ENCODE measurements at regions not wholly inside any gene's neighbourhood (a gene's known extent, or its start where the extent isn't known, plus 50 kb on each side); places are given as distances from the start of the nearest gene placed in this dataset.
A peak's percentile ranks its signal among the peaks of the same experiment; 100 is the strongest.

DNA sequence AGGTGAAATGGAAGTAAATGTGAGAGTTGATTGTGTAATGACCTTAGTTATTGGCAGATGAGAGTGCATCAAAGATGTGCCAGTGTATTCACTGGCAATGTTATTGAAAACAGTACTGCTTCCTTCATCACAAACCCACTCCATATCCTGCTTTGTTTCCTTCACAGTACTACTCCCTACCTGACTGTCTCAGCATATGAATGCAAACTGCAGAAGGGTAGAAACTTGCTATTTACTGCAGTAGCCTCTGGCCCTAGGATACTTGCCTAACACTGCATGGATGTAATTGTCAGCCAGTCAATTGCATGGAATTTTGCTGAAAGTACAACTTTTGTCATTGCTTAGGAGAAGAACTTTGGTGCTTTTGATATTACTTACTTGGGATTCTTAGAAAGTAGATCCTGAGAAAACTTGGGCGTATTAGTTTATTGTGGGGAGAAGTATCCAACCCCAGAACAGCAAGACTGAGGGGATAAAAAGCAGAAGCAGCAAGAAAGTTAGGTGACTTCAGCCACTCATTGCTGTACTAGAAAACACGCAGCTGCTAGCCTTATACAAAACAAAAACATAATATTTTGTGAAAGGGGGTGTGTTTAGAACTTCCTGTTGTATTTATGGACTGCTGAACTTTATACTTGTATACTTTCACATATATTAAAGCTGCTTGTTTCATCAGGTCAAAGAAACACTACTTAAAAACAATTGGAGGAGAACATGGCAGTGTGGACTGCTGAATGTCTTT is 219.0 kb downstream of the CCNG2 start:
- ATAC-seq, result no peak

DNA sequence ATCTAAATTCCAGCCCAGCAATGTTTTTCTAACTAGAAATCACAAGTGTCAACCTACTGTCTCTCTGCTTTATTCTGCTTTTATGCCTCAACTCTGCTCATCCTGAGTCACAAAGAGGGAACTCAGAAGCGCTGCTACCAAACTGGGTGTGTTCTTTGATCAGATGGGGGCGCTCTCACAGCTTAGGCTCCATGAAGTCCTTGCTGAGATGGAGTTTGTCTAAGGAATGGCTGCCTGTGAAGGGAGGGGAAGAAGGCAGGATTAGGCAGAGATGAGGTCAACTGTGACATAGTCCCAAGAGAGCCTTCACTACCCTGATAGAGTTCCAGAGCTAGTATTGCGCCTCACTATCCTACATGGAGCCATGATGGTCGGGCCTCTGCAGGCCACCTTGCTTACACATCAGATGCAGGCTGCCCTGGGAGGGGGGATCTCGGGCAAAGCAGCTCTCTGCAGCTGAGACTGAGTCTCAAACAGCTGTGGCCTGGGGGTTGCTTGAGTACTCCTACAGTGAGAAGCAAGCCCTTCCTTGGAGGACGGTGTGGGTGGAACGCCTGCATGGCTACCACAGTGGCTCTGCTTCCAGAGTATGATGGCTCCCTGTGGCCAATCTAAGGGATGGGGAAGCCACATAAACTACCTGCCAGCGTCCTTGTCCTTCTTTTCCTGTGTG is 219.9 kb downstream of the CCNG2 start:
- no peak for ATAC-seq

DNA sequence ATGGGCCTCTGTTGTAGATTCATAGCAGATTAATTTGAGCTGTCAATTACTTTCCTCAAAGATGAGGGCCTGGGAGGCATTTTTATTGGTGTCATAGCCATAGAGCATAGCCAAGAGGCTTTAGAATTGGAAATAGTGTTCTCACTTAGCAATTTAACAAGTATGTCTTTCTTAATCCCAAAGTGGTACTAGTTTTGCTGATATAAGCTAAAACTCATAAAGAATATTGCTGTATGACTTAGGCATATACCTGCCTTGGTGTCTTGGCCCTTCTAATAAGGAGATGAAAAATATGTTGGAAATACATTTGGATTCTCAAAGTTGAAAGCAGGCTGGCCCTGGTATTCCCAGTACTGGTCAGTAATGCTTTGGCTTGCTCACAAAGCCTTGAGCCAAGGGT is 221.5 kb upstream of the CXCL13 start:
- no peak for ATAC-seq

DNA sequence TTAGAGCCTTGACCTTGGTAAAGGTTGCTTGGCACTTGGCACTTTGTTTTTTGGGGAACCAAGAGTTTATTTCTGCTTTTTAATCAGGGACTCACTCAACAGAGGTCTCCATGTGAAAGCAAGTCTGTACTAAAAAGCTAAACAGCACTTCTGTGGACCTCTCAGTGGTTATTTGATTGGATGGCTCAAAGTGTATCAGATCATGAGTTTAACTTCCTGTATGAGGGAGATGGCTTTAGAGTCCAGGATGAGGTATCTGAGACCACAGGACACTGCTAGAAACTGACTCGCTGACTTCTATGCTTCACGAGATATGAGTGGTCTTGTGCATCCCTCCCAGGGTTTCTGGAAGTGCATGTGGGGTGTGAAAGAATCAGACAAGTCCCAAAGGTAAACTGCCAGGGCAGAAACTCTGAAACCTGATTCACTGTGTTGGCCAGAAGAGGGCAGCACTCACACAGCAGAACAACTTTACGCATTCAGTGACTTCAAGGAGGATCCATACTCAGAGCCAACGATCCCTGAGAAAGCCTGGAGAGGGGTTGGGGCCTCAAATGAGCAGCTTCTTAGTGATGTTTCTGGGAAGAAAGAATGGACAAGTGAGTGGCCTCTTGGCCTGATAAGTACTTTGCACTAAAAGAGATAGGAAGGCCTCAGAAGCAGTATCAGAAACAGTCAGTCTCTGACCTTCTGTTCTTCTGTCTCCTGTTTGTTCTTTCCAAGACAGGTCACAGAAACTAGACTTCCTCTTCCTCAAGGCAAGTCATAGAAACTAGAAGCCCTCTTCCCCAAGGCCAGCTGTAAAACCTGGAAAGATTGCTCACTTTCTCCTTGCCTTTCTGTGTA is 220.3 kb upstream of the CXCL13 start:
- no peak for ATAC-seq

DNA sequence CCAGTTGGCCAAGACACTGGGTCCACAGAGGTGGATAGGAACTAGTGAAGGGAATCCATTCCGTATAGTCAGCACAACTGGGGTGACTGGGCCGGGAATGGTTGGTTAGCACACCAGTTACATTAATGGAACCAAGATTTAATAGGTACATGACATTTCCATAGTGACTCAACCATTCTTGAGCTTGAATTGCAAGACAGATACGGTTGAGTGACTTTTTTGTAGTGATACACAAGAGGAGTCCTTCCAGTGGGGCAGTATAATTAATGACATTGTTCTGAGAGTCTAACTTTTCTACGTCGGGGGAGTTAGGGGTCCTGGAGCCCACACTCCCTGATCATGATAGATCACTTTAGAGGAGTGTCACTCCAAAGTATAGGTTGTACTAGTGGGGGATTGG is 211.6 kb upstream of the CXCL13 start:
- ATAC-seq, result no peak

DNA sequence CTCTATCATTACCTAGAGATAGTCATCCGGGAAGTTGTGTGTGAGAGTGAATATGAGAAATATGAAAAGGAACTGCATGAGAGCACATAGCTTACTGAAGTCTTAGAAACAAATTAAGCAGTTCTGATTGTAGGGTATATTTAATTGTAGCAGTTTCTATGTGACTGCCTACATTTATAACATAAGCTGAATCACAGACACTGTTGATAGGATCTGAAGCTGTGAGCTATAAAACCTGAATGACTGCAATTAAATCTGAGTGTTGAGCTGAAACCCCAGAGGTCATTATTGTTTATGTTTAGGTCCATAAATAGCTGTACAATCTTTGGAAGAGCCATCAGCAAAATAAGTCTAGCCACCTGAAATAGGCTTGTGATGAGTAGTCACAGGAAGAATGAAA is 210.1 kb upstream of the CXCL13 start:
- ATAC-seq, result no peak

DNA sequence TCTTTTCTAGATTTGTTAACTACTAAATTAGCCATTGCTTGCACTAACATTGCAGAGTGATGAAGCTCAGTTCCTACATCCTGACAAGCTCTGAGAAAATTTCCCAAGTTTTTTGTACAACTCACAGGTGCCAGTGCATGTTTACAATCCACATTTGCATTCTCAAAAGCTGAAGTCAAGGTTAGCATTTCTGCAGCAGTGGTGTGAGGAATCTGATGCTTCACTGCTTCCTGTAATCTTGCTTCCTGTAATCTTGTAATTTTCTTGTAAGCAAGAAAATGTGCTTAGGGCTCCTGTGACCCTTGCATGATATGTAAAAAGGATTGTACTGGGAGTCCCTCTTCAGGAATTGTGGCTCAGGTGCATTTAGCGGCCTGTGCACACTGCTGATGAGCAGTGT is 207.4 kb upstream of the CXCL13 start:
- no peak for ATAC-seq

DNA sequence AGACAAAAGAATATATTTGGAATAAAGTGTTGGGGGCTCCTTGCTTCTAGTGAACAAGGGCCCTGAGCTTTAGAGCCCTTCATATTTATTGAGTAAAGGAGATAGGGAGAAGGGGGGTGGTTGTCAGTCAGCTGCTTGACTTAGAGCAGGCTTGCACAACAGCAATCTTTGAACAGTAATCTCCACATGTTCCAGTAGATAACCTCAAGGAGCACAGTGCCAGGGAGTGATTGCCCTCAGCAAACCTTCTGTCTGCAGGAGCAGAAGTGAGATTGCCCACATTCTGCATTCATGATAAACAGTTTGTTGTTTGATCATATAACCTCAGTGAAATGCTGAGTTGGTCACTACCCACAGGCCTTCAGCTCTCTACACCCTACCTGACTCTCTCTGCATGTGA is 205.8 kb upstream of the CXCL13 start:
- no peak for ATAC-seq

DNA sequence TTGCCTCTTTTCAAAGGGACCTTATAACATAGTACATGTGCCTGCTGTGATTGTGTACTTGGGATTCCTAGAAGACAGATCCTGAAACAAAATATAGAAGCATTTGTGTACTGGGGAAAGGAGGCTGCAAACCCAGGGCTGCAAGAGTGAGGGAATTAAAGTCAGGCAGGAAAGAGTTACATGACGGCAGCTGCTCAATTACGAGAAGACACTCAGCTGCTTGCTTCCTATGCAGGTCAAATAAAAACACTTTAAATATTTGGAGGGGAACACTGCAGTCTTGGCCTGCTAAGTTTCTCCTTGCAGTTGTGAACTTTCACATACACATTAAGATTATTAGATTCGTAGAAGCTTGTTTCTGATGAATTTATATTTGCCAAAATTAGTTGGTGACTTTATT is 191.9 kb upstream of the CXCL13 start:
- ATAC-seq, result no peak

DNA sequence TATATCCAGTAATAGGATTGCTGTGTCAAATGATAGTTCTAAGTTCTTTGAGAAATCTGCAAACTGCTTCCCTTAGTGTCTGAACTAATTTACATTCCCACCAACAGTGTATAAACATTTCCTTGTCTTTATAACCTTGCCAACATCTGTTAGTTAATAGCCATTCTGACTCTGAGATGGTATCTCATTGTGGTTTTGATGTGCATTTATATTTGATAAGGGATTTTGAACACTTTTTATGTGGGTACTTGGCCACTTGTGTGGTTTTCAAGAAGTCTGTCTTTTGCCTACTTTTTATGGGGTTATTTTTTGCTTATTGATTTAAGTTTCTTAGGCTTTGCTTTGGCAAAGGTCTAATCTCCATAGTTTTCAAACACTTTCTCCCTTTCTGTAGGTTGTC is 189.9 kb upstream of the CXCL13 start:
- no peak for ATAC-seq

DNA sequence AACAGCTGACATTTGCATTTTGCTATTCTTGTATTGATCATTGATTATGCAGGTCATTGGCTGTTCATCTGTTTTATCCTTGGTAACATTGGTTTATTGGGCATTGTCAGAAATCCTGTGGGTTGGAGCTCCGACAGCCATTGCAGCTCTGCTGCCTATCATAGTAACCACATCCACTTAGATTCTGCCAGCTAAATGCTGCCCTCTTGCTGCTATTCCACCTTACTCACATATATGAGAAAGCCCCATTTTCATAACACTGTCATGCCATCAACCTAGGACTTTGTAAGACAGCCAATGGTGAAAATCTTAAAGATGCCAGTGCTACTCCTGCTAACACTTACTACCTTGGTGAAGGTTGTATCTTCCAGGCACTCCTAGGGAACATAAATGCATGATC is 187.3 kb upstream of the CXCL13 start:
- ATAC-seq, result no peak

DNA sequence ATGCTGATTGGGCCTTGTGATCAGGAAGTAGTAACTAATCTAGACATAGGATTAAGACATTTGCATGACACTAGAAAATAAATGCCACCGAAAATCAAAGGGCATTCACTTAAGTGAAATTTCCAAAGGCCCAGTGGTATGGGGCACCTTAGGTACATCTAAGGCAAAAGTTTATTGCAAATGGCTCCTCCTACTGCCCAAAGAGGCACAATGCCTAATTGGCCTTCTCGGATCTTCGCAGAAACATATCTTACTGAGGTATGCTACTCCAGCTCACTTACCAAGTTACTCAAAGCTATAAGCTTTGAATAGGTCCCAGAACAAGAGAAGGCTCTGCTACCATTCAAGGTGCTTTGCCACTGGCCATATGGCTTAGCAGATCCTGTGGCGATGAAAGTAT is 174.8 kb upstream of the CXCL13 start:
- ATAC-seq, result no peak

DNA sequence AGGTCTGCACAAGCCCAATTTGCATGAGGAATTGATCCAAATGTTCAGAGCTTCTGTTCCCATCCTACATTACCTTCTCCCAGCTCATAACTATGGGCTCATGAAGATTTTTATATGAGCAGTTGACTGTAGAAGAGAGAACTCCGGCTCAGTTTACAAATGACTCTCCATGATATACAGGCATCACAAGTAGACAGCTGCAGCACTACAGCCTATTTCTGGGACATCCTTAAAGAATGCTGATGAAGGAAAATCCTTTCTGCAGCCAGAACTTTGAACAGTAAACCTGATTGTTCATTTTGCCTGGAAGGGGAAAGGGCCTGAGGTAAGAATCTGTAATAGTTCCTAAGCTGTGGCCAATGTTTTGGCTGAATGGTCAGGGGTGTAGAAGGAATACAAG is 174.1 kb upstream of the CXCL13 start:
- no peak for ATAC-seq

DNA sequence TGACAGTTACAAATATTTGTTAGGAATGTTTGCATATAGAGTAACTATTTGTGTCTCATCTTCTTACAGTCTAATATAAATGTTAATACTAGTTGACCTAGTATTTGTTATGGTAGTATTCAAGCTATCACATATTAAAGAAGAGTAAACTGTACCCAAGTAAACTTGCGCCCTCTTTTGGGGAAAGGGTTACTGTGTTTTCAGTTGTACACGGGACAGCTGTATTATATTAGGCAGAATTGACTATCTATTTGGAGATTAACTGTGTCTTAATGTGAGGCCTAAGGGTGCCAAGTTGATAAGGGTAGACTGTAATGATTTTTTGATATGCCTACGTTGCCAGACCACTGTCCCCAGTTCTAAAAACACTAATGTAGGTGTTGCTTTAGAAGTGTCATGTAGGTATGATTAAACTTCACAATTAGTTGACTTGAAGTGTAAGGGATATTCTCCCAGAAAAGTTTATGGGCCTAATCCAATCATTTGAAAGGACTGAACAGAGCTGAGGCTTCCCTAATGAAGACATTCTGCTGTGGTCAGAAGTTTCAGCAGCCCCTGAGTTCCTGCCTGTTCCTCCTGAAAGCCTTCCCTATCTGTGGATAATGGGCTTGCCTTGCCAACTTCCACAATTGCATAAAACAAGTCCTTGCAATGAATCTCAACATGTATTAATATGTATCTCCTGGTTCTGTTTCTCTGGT is 172.8 kb upstream of the CXCL13 start:
- ATAC-seq, result no peak

DNA sequence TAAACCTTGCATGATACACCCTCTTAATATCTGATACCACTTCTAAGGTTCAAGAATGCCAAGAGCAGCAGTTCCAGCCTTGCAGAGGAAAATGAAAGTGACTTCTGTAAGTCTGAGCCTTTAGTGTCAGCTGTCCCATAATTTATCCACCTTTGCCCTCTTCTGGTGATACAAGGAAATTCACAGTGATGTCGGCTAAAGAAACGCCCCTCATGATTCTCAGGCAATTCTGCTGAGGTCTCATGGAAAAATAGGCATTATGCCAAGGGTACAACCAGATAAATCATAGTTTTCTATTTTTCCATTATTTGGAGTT is 172.2 kb upstream of the CXCL13 start:
- peak in 1 of 2 donors; percentile 43 for ATAC-seq

DNA sequence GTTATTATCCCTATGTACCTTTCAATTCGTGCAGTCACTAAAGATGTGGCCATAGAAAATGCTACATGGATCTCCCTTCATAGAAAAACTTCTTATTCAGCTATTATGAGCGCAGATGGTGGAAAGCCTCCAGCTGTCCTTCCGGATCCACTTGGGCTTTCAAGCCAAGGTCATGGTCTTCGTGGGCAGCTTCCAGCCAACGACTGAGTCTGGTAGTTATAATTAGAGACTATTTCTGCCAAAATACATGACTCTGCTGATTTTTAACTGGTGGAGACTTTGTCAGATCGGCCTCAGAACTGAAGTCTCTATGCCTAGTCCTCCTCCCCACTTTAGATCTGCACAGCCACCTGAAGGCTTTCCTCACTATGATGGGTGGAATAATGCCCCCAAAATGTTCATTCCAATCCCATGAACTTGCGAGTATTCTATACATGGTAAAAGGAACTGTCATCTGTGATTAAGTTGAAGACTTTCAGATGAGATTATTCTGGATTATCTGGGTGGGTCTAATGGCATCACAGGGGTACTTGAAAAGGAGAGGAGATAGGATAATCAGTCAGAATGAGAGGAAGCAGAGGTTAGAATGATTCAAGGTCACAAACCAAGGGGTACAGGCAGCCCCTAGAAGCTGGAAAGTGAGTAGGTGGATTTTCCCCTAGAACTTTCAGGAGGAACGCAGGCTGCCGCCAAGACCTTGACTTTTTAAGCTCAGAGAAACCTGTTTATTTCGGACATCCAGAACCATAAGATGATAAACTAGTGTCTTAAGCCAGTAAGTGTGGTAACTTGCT is 171.1 kb upstream of the CXCL13 start:
- no peak for ATAC-seq

DNA sequence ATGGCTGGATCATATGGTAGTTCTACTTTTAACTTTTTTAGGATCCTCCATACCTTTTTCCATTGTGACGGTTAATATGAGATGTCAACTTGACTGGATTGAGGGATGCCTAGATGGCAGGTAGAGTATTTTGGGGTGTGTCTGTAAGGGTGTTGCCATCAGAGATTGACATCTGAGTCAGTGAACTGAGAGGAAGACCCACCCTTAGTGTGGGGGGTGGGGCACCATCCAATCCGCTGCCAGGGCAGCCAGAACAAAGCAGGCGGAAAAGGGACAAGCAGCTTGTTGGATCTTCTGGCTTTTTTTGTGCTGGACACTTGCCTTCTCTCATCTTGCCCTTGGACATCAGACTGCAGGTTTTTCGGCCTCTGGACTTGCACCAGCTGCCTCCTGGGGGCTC is 168.5 kb upstream of the CXCL13 start:
- ATAC-seq, result no peak

DNA sequence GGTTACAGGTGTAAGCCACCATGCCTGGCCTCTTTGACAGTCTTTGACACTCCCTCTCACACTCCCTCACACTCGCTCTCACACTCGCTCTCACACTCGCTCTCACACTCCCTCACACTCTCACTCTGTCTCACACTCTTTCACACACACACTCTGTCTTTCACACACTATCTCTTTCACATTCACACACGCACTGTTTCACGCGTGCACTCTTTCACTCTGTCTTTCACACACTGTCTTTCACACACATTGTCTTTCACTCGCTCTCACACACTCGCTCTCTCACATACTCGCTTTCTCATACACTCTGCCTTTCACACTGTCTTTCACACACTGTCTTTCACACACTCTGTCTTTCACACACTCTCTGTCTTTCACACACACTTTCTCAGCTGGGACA is 167.1 kb upstream of the CXCL13 start:
- ATAC-seq, result no peak

DNA sequence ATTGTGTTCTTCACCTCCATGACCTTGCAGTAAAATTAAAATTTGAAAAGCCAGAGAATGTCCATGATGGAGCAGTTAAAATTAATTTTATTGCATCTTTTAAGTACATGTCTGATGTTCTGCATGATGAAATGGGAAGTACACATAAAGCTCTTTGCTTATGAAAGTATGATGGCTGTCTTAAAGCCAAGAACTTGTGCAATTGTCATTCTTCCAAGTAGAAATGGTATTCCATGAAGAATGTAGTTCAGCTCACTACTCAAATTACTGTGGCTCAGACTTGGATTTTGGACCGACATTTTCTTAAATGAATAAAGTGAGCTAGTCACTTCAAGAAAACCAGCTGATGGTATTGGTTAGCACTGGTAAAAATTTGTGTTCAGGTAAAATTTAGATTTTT is 161.7 kb upstream of the CXCL13 start:
- ATAC-seq, result no peak

DNA sequence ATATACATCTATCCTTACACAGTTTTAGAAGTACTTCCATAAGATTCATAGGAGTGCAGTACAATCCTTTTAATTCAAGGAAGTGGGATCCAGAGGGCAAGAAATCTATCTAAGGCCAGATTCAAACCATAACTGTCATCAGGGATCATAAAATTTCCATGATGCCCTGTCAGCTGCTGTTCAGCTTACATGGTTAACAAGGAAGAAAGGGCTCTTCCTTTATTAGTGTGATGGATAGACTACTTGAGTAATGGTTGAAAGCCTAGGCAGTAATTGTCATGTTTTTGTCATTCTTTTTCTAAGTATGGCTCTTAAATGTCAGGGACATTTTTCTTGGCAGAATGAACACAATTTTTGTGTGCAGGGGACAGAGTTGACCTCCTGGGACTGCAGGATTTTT is 159.8 kb upstream of the CXCL13 start:
- ATAC-seq, result no peak

DNA sequence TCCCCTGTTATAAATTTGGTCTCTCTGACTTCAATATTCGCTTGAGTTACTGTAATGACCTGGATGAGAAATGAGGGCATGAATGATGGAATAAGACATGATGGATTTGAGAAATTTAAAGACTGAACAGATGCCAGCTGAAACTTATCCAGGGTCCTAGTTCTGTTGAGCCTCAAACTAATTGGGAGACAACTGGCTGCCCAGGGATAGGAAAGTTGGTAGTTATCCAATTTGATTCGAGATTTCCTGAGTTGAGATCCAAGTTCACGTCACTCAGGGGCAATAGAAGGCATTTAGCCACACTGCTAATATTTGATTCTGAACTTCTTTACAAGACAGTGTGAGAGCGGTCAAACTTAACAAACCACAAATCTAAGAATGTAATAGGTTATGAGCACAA is 159.0 kb upstream of the CXCL13 start:
- no peak for ATAC-seq

DNA sequence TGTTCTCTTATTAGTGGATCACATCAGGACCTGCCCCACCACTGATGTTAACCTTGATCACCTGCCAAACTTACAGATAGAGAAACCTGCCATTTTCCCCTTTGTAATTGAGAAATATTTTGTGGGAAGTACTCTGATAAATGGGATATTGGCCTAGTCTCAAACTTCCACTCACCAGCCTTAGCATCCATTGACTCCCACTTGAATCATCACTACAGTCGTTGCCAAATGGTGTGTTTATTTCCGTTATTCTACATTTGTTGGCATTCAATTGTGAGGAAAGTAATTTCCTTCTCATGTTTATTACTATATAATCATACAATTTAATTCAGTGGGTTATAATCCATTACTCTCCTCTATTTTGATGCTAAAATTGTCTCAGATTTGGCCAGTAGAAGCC is 156.4 kb upstream of the CXCL13 start:
- ATAC-seq, result no peak

DNA sequence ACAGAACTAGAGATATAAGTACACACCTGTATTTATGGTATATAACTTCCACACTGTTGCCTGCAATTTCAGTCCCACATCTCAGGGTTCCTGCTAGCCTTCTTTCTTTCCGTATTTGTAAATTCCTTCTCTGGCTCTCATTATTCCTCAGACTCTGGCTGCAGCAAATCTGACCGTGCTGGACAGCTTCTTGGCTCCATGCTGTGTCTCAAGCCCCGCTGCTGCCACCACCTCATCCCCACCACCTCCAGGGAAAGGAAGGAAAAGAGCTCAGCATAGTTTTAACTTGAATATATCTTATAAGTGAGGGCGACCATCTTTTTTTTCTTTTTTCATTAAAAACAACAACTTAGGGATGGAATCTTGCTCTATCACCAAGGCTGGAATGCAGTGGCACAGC is 155.6 kb upstream of the CXCL13 start:
- no peak for ATAC-seq

All from activated CD4-positive, CD25-positive, alpha-beta regulatory T cell treated with anti-CD3 and anti-CD28 coated beads, Interleukin-2, amount 50 U/mL, for 24 hours (primary cell).